Pancreas (tissue), 10 donors: ENCODE measurements at regions not wholly inside any gene's neighbourhood (a gene's known extent, or its start where the extent isn't known, plus 50 kb on each side); places are given as distances from the start of the nearest gene placed in this dataset.
"Not testable (repeated sequence)": the region's sequence is repeated elsewhere in the genome, so short reads cannot be mapped to it uniquely, and the experiment has no call there.

Experiments
- ATAC-seq, 4 donors: fragments of 200-7000 bp; cut with Tn5 transposase; one replicate each; pipeline versions ENCODE4 v1.8.0 to v1.9.1; 2020; ENCODE audit warnings: mild to moderate bottlenecking in 4 of 4, moderate library complexity in 4 of 4
- DNase-seq, 6 donors: peaks; one replicate each; pipeline ENCODE4 v3.0.0-alpha.2; 2020
- FAIRE-seq: peaks from 2 replicates; lab custom pipeline; 2012; peaks lifted over from hg19 to GRCh38; lab: Jason Lieb, UNC
- H3K27ac ChIP-seq, 4 donors: fragments of 200-600 bp; sonication (generic); 1 replicate in 3 of 4; 2 replicates in 1 of 4; pipeline versions ENCODE4 v1.5.0 to v1.8.0; 2020
- H3K27me3 ChIP-seq, 4 donors: fragments of 200-600 bp; one replicate each; pipeline ENCODE4 v1.8.0; 2021
- H3K36me3 ChIP-seq, 3 donors: fragments of 200-600 bp; sonication (generic) in 1 of 3; one replicate each; pipeline versions ENCODE4 v1.5.0 to v1.8.0; 2020 to 2021
- H3K4me1 ChIP-seq, 3 donors: fragments of 200-600 bp; one replicate each; pipeline ENCODE4 v1.8.0; 2021
- H3K4me3 ChIP-seq, 4 donors: fragments of 200-600 bp; sonication (generic) in 2 of 4; one replicate each; pipeline versions ENCODE4 v1.5.0 to v1.8.0; 2020 to 2021
- H3K9me3 ChIP-seq, 4 donors: fragments of 200-600 bp; one replicate each; pipeline ENCODE4 v1.8.0; 2021
- CTCF ChIP-seq, 4 donors: fragments of 200-600 bp; sonication (generic) in 3 of 4; IDR thresholded peaks; one replicate each; pipeline versions ENCODE4 v1.5.0 to v1.8.0; 2021; ENCODE audit warnings: antibody characterized with exemption in 4 of 4
- WGBS, 2 donors: extraction: QIAGEN DNeasy Blood & Tissue Kit; methylation state at CpG; one replicate each; pipeline ENCODE4 v1.1.7; 2013; 5-methylcytosine and 5-hydroxymethylcytosine counted together
- intact Hi-C, 3 donors: fragments of 100-400 bp; cut with DNase I; formaldehyde crosslinking; loops; one replicate each; pipeline versions ENCODE4 v1.11.1 to v1.14.2; 2022
- donor health status: healthy with polysubstance abuse.
- donor health status: DM: no; HTN: no; CAD: no; lungs with moderate emphysema.
- donor health status: DM: no; HTN: no; CAD: no.
- donor health status: control.
- donor health status: control.
- donor health status: Bipolar disorder and iron deficiency.
- donor health status: DM: yes; HTN: yes; CAD: no.
- donor health status: DM: no; HTN: no; CAD: no.
- donor health status: DM: no; HTN: no; CAD: no.
- donor health status: DM: yes; HTN: yes; CAD: no.

DNA sequence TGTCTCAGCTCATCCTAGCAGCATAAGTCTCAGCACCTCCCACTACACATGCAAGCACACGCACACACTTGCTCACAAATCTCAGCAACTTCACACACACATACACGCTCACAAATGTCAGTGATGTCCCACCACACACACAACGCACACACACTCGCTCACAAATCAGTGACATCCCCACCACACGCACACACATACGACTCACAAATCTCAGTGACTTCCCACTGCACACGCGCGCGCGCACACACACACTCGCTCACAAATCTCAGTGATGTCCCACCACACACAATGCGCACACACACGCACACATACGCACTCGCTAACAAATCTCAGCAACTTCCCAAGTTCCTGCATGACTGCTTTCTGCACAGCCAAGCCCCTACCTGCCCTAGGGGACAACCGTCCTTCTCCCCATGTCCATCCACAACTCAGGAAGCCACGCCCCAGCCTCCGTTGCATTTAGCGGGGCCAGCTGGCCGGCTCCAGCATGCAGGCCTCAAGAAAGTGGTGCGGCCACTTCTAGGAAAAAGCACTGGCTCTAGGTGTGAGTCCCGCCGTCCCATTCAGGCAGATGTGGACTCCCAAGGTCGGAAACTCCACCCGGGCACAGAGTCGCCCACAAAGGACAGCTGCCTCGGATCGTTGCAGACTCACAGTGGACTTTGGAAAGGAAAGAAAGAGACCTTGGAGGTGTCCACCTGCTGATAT, 180.1 kb upstream of the SALL3 start:
- FAIRE-seq (no peak), ATAC-seq (no peak), DNase-seq (no peak)
- TF ChIP-seq CTCF (IDR thresholded peaks at IDR 0.05), result no peak
- 66 to 77% methylated on average over 29 of the region's 29 CpGs for WGBS, 2 donors
- H3K4me1 ChIP-seq, result no peaks in the 10 kb centered on the region
- H3K4me3 ChIP-seq, result no peak overlapping the region
- no peaks in the 10 kb centered on the region for H3K9me3 ChIP-seq
- no peaks in the 10 kb centered on the region for H3K27me3 ChIP-seq
- no peaks in the 10 kb centered on the region for H3K36me3 ChIP-seq
- no peak overlapping the region for H3K27ac ChIP-seq
- intact Hi-C loops, result no loop called here

DNA sequence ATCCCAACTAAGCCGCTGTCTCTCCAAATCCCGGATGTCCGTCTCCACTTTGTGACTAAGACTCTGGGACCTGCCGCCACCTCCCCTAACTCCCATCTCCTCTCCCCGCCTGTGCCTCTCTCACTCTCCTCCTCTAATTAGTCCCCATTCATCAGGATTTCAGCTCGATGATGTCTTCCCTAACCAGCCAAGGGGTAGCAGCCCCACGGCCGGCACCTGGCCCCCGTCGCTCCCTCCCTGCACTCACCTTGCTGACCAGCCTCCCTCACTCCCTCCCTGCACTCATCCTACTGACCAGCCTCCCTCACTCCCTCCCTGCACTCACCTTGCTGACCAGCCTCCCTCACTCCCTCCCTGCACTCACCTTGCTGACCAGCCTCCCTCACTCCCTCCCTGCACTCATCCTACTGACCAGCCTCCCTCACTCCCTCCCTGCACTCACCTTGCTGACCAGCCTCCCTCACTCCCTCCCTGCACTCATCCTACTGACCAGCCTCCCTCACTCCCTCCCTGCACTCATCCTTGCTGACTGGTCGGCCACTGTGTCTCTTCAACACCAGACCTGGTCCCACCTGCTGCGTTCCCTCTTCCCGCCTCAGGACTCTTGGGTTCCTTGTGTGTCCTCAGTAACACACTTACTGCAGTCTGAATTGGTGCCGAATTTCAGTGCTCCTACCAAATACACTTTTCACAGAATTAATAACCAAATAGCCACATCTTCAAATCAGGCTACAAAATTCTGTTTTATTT, 179.3 kb upstream of the SALL3 start:
- H3K27ac ChIP-seq, H3K27me3 ChIP-seq, H3K4me1 ChIP-seq, FAIRE-seq, H3K9me3 ChIP-seq, H3K36me3 ChIP-seq, DNase-seq, H3K4me3 ChIP-seq, ATAC-seq, intact Hi-C loops: not testable (repeated sequence)
- 52 to 58% methylated on average over 14 of the region's 14 CpGs for whole genome bisulfite sequencing, 2 donors

DNA sequence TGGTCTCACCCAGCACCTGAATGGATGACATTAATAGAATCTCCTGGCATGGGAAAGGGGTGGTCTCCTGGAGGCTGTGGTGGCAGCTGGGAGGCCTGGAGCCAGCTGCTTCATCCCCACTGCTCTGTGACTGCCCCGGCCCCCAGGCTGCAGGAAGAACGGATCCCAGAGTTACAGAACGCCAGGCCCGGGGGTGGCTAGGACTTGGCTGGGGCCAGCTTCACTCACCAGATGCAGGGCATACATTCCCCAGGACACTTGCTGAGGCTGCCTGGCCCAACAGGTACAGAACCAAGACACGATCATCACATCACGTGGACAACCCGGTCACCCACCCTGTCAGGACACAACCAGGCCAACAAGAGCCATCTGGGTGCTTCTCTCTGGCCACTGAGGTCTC, 178.6 kb upstream of the SALL3 start:
- no peak overlapping the region for H3K4me3 ChIP-seq
- no peaks in the 10 kb centered on the region for H3K36me3 ChIP-seq
- no peaks in the 10 kb centered on the region for H3K27me3 ChIP-seq
- H3K4me1 ChIP-seq, result no peaks in the 10 kb centered on the region
- H3K9me3 ChIP-seq, result no peaks in the 10 kb centered on the region
- ATAC-seq (no peak), DNase-seq (no peak), FAIRE-seq (no peak)
- H3K27ac ChIP-seq, result no peak overlapping the region
- WGBS, 2 donors, result 62 to 69% methylated on average over 7 of the region's 7 CpGs
- intact Hi-C loops, result no loop called here
- no peak for TF ChIP-seq CTCF (IDR thresholded peaks at IDR 0.05)

DNA sequence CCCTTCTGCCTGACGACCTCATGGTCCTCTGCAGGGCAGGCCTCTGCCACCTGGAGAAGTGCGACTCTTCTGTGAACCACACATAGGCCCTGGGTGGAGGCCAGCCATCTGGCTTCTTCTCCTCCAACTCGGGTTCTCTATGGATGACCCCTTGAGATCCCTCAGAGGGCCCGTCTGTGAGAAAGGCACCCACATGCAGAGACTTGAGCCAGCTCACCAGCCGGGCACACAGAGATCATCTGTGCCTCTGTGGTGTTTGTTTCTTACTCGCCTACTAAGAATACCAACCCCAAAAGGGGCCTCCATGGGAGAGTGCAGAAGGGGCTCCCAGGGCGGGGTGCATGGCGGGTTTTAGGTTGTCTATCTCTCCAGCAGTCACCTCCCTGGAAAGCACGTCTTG, 176.5 kb upstream of the SALL3 start:
- DNase-seq, result no peak
- FAIRE-seq, result no peak
- intact Hi-C loops, result no loop called here
- no peak for ATAC-seq
- Histone ChIP-seq H3K27ac (no peak overlapping the region), H3K4me3 (no peak overlapping the region), H3K4me1 (no peaks in the 10 kb centered on the region), H3K36me3 (no peaks in the 10 kb centered on the region), H3K9me3 (no peaks in the 10 kb centered on the region), H3K27me3 (no peaks in the 10 kb centered on the region)
- no peak for TF ChIP-seq CTCF (IDR thresholded peaks at IDR 0.05)
- WGBS, 2 donors, result 63 to 76% methylated on average over 9 of the region's 9 CpGs

DNA sequence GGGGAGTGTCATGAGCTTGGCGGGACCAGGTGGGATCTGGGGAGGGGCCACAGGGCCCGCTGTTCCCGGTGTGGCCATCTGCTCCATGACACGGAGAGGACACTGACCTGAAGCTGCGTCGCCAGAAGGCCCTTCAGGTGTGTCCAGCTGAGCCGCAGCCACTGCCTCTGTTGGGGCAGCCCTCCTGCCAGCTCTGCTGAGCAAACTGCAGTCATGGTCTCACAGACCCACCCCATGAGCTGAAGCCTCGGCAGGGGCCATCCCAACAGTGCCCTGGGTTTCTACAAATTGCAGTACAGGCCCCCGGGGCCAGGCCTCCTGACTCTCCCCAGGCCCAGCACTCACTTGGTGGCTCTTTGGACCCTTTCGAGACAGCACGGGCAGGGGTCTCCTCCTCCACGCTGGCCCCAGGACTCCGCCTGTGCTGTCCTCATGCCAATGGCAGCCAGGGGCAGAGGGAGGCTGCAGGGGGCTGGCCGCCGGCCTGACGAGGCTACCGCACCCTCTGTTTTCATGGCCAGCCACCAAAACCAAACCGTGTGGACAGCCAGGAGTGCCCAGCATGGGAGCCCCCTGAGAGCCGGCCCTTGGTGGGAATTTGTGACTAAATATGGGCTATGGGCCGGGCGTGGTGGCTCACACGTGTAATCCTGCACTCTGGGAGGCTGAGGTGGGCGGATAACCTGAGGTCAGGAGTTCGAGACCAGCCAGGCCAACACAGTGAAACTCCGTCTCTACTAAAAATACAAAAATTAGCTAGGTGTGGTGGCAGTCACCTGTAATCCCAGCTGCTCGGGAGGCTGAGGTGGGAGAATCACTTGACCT, 175.2 kb upstream of the SALL3 start:
- 73 to 83% methylated on average over 23 to 26 of the region's 26 CpGs for WGBS, 2 donors
- no peaks in the 10 kb centered on the region for H3K4me1 ChIP-seq
- H3K36me3 ChIP-seq, result no peaks in the 10 kb centered on the region
- no peaks in the 10 kb centered on the region for H3K9me3 ChIP-seq
- intact Hi-C loops, result no loop called here
- FAIRE-seq (no peak), ATAC-seq (no peak), DNase-seq (no peak)
- H3K27ac ChIP-seq, result no peak overlapping the region
- no peak overlapping the region for H3K4me3 ChIP-seq
- H3K27me3 ChIP-seq, result no peaks in the 10 kb centered on the region
- no peak for TF ChIP-seq CTCF (IDR thresholded peaks at IDR 0.05)
